HCT116 (cell line): ENCODE measurements at regions not wholly inside any gene's neighbourhood (a gene's known extent, or its start where the extent isn't known, plus 50 kb on each side); places are given as distances from the start of the nearest gene placed in this dataset.

ENCODE experiments used
- ATF3 ChIP-seq: IDR thresholded peaks from 2 replicates; pipeline ENCODE4 v1.6.1; 2012
- CTCF ChIP-seq, 3 experiments: fragments of 200-600 bp in 1 of 3; sonication (generic) in 1 of 3; IDR thresholded peaks in 2 of 3; conservative IDR thresholded peaks in 1 of 3; 2 replicates each; pipeline ENCODE4 v1.5.1; 2012 to 2017; ENCODE audit warnings: low read depth in 2 of 3, low read length in 2 of 3, antibody characterized with exemption in 1 of 3, borderline replicate concordance in 1 of 3, control low read depth in 1 of 3, mild to moderate bottlenecking in 1 of 3, mixed read lengths in 1 of 3, mixed run types in 1 of 3, moderate library complexity in 1 of 3; ENCODE audit not compliant: insufficient read depth in 1 of 3
- EZH2 ChIP-seq: fragments of 200-600 bp; sonication (generic); IDR thresholded peaks from 2 replicates; pipeline ENCODE4 v1.6.1; 2017; ENCODE audit warnings: antibody characterized with exemption, mixed run types
- EZH2phosphoT487 ChIP-seq: fragments of 200-600 bp; IDR thresholded peaks from 2 replicates; pipeline ENCODE4 v1.6.1; 2018; ENCODE audit warnings: antibody characterized with exemption, borderline replicate concordance
- JUND ChIP-seq: IDR thresholded peaks from 2 replicates; pipeline ENCODE4 v1.6.1; 2012
- MAX ChIP-seq: IDR thresholded peaks from 2 replicates; pipeline ENCODE4 v1.6.1; 2012
- POLR2A ChIP-seq: IDR thresholded peaks from 2 replicates; pipeline ENCODE4 v1.7.0; 2011; ENCODE audit warnings: borderline replicate concordance; ENCODE audit not compliant: insufficient read depth, insufficient read length; ENCODE audit errors: extremely low read depth
- POLR2AphosphoS5 ChIP-seq: IDR thresholded peaks from 2 replicates; pipeline ENCODE4 v1.6.1; 2011; ENCODE audit warnings: mild to moderate bottlenecking, low read depth, low read length, moderate library complexity
- SIN3A ChIP-seq: IDR thresholded peaks from 2 replicates; pipeline ENCODE4 v1.6.1; 2012; ENCODE audit warnings: low read depth
- SRF ChIP-seq: IDR thresholded peaks from 2 replicates; pipeline ENCODE4 v1.6.1; 2012; ENCODE audit warnings: low read depth

- no peak for TF ChIP-seq CTCF (IDR thresholded peaks at IDR 0.05 in 2 of 3, conservative IDR thresholded peaks at IDR 0.05 in 1 of 3; ENCODE audit: borderline replicate concordance in 1 of 3, insufficient read depth in 1 of 3, low read depth in 2 of 3, low read length in 2 of 3)
- TF ChIP-seq POLR2A: no peak
- TF ChIP-seq ATF3: no peak
- no peak for TF ChIP-seq SRF
- TF ChIP-seq EZH2phosphoT487: no peak
- TF ChIP-seq JUND: no peak
- no peak for TF ChIP-seq MAX
- no peak for TF ChIP-seq POLR2AphosphoS5
- no peak for TF ChIP-seq SIN3A
- TF ChIP-seq EZH2: no peak
These were observed 116.0 kb downstream of the GMNC start for GRCh38 chr3:190746531-190746930.
